T-helper 1 cell treated with Interleukin-12 subunit alpha and Interleukin-12 subunit beta and Interleukin-4 antibody, amounts not matched to agents 30 μg/mL and 1 μg/mL, for 36 hours (primary cell): ENCODE measurements at regions not wholly inside any gene's neighbourhood (a gene's known extent, or its start where the extent isn't known, plus 50 kb on each side); places are given as distances from the start of the nearest gene placed in this dataset.

Experiments used
- H3K27ac Mint-ChIP-seq: one replicate; pipeline ENCODE4 v1.8.0; 2021; ENCODE audit warnings: mild to moderate bottlenecking, mixed read lengths
- H3K27me3 Mint-ChIP-seq: one replicate; pipeline ENCODE4 v1.8.0; 2021; ENCODE audit warnings: low read depth, mixed read lengths
- H3K36me3 Mint-ChIP-seq: one replicate; pipeline ENCODE4 v1.8.0; 2021; ENCODE audit warnings: low read depth, mixed read lengths
- H3K4me1 Mint-ChIP-seq: one replicate; pipeline ENCODE4 v1.8.0; 2021; ENCODE audit warnings: low read depth, mixed read lengths
- H3K4me3 Mint-ChIP-seq: one replicate; pipeline ENCODE4 v1.8.0; 2021; ENCODE audit warnings: mild to moderate bottlenecking, moderate library complexity, mixed read lengths
- H3K9me3 Mint-ChIP-seq: one replicate; pipeline ENCODE4 v1.8.0; 2021; ENCODE audit warnings: mixed read lengths

- peaks cover 13% of the 10 kb centered on the region for H3K36me3 Mint-ChIP-seq
- H3K27me3 Mint-ChIP-seq: no peaks in the 10 kb centered on the region
- peaks cover 5% of the 10 kb centered on the region for H3K9me3 Mint-ChIP-seq
- no peak overlapping the region for H3K4me3 Mint-ChIP-seq
- H3K4me1 Mint-ChIP-seq: peaks cover 5% of the 10 kb centered on the region
- H3K27ac Mint-ChIP-seq: no peak overlapping the region
Observed at GRCh38 chr2:181188605-181189004, 208.2 kb downstream of the UBE2E3 start.

- H3K4me3 Mint-ChIP-seq: no peak overlapping the region
- H3K4me1 Mint-ChIP-seq: peaks cover 13% of the 10 kb centered on the region
- H3K27ac Mint-ChIP-seq: no peak overlapping the region
- peaks cover 12% of the 10 kb centered on the region for H3K9me3 Mint-ChIP-seq
- H3K27me3 Mint-ChIP-seq: no peaks in the 10 kb centered on the region
- H3K36me3 Mint-ChIP-seq: peaks cover 23% of the 10 kb centered on the region
Observed at GRCh38 chr2:181189951-181190350, 209.5 kb downstream of the UBE2E3 start.

GRCh38 chr2:181190711-181191110 is 210.3 kb downstream of the UBE2E3 start:
- H3K4me3 Mint-ChIP-seq: no peak overlapping the region
- H3K4me1 Mint-ChIP-seq: peaks cover 14% of the 10 kb centered on the region
- H3K27ac Mint-ChIP-seq: no peak overlapping the region
- peaks cover 23% of the 10 kb centered on the region for H3K36me3 Mint-ChIP-seq
- no peaks in the 10 kb centered on the region for H3K27me3 Mint-ChIP-seq
- peaks cover 12% of the 10 kb centered on the region for H3K9me3 Mint-ChIP-seq

GRCh38 chr2:181193550-181193949 is 213.1 kb downstream of the UBE2E3 start:
- Mint-ChIP-seq H3K27ac (no peak overlapping the region), H3K36me3 (peaks cover 29% of the 10 kb centered on the region), H3K9me3 (peaks cover 26% of the 10 kb centered on the region), H3K4me1 (peaks cover 31% of the 10 kb centered on the region), H3K27me3 (no peaks in the 10 kb centered on the region), H3K4me3 (no peak overlapping the region)

- H3K36me3 Mint-ChIP-seq: peaks cover 49% of the 10 kb centered on the region
- H3K9me3 Mint-ChIP-seq: peaks cover 37% of the 10 kb centered on the region
- H3K27ac Mint-ChIP-seq: peak overlapping the region; percentile 86
- no peaks in the 10 kb centered on the region for H3K27me3 Mint-ChIP-seq
- no peak overlapping the region for H3K4me3 Mint-ChIP-seq
- H3K4me1 Mint-ChIP-seq: peaks cover 40% of the 10 kb centered on the region
Observed at GRCh38 chr2:181196401-181196800, 216.0 kb downstream of the UBE2E3 start.

- H3K27me3 Mint-ChIP-seq: no peaks in the 10 kb centered on the region
- H3K4me3 Mint-ChIP-seq: peak overlapping the region; percentile 53
- peaks cover 56% of the 10 kb centered on the region for H3K36me3 Mint-ChIP-seq
- peaks cover 43% of the 10 kb centered on the region for H3K9me3 Mint-ChIP-seq
- H3K27ac Mint-ChIP-seq: peak overlapping the region; percentile 88
- peaks cover 46% of the 10 kb centered on the region for H3K4me1 Mint-ChIP-seq
Observed at GRCh38 chr2:181197140-181197760, 216.8 kb downstream of the UBE2E3 start.

GRCh38 chr2:181198183-181198864 is 217.9 kb downstream of the UBE2E3 start:
- Mint-ChIP-seq H3K4me3 (peak overlapping the region; percentile 37), H3K4me1 (peaks cover 46% of the 10 kb centered on the region), H3K27ac (peak overlapping the region; percentile 88), H3K9me3 (peaks cover 41% of the 10 kb centered on the region), H3K36me3 (peaks cover 50% of the 10 kb centered on the region), H3K27me3 (no peaks in the 10 kb centered on the region)

GRCh38 chr2:181203412-181203811 is 223.0 kb downstream of the UBE2E3 start:
- H3K4me3 Mint-ChIP-seq: no peak overlapping the region
- H3K27ac Mint-ChIP-seq: no peak overlapping the region
- H3K9me3 Mint-ChIP-seq: peaks cover 62% of the 10 kb centered on the region
- peaks cover 60% of the 10 kb centered on the region for H3K36me3 Mint-ChIP-seq
- H3K27me3 Mint-ChIP-seq: no peaks in the 10 kb centered on the region
- H3K4me1 Mint-ChIP-seq: peaks cover 22% of the 10 kb centered on the region

- Mint-ChIP-seq H3K9me3 (peaks cover 62% of the 10 kb centered on the region), H3K27ac (no peak overlapping the region), H3K4me3 (no peak overlapping the region), H3K36me3 (peaks cover 59% of the 10 kb centered on the region), H3K4me1 (peaks cover 17% of the 10 kb centered on the region), H3K27me3 (no peaks in the 10 kb centered on the region)
Observed at GRCh38 chr2:181203916-181204315, 223.5 kb downstream of the UBE2E3 start.

GRCh38 chr2:181218401-181218821 is 238.0 kb downstream of the UBE2E3 start:
- no peak overlapping the region for H3K27ac Mint-ChIP-seq
- H3K36me3 Mint-ChIP-seq: peaks cover 20% of the 10 kb centered on the region
- H3K4me1 Mint-ChIP-seq: peaks cover 9% of the 10 kb centered on the region
- no peaks in the 10 kb centered on the region for H3K27me3 Mint-ChIP-seq
- peaks cover 25% of the 10 kb centered on the region for H3K9me3 Mint-ChIP-seq
- no peak overlapping the region for H3K4me3 Mint-ChIP-seq

- Mint-ChIP-seq H3K9me3 (peaks cover 37% of the 10 kb centered on the region), H3K27ac (peak overlapping the region; percentile 86), H3K27me3 (no peaks in the 10 kb centered on the region), H3K36me3 (peaks cover 40% of the 10 kb centered on the region), H3K4me1 (peaks cover 24% of the 10 kb centered on the region), H3K4me3 (peak overlapping the region; percentile 54)
Observed at GRCh38 chr2:181223234-181223633, 234.0 kb upstream of the ITGA4 start.

GRCh38 chr2:181224866-181225265 is 232.3 kb upstream of the ITGA4 start:
- peak overlapping the region; percentile 68 for H3K4me3 Mint-ChIP-seq
- H3K27me3 Mint-ChIP-seq: no peaks in the 10 kb centered on the region
- peaks cover 37% of the 10 kb centered on the region for H3K9me3 Mint-ChIP-seq
- peaks cover 42% of the 10 kb centered on the region for H3K36me3 Mint-ChIP-seq
- H3K4me1 Mint-ChIP-seq: peaks cover 24% of the 10 kb centered on the region
- H3K27ac Mint-ChIP-seq: peak overlapping the region; percentile 83

- no peak overlapping the region for H3K4me3 Mint-ChIP-seq
- peaks cover 14% of the 10 kb centered on the region for H3K4me1 Mint-ChIP-seq
- peaks cover 18% of the 10 kb centered on the region for H3K9me3 Mint-ChIP-seq
- no peak overlapping the region for H3K27ac Mint-ChIP-seq
- no peaks in the 10 kb centered on the region for H3K27me3 Mint-ChIP-seq
- peaks cover 30% of the 10 kb centered on the region for H3K36me3 Mint-ChIP-seq
Observed at GRCh38 chr2:181228661-181229060, 228.5 kb upstream of the ITGA4 start.

- peaks cover 31% of the 10 kb centered on the region for H3K36me3 Mint-ChIP-seq
- no peak overlapping the region for H3K27ac Mint-ChIP-seq
- peaks cover 14% of the 10 kb centered on the region for H3K9me3 Mint-ChIP-seq
- no peak overlapping the region for H3K4me3 Mint-ChIP-seq
- H3K27me3 Mint-ChIP-seq: no peaks in the 10 kb centered on the region
- H3K4me1 Mint-ChIP-seq: peaks cover 9% of the 10 kb centered on the region
Observed at GRCh38 chr2:181231151-181231550, 226.0 kb upstream of the ITGA4 start.

- H3K4me3 Mint-ChIP-seq: no peak overlapping the region
- H3K4me1 Mint-ChIP-seq: peaks cover 10% of the 10 kb centered on the region
- H3K36me3 Mint-ChIP-seq: peaks cover 28% of the 10 kb centered on the region
- H3K27ac Mint-ChIP-seq: no peak overlapping the region
- peaks cover 7% of the 10 kb centered on the region for H3K9me3 Mint-ChIP-seq
- no peaks in the 10 kb centered on the region for H3K27me3 Mint-ChIP-seq
Observed at GRCh38 chr2:181231886-181232621, 225.1 kb upstream of the ITGA4 start.
